ENCODE measurements at regions not wholly inside any gene's neighbourhood (a gene's known extent, or its start where the extent isn't known, plus 50 kb on each side); places are given as distances from the start of the nearest gene placed in this dataset.

DNA sequence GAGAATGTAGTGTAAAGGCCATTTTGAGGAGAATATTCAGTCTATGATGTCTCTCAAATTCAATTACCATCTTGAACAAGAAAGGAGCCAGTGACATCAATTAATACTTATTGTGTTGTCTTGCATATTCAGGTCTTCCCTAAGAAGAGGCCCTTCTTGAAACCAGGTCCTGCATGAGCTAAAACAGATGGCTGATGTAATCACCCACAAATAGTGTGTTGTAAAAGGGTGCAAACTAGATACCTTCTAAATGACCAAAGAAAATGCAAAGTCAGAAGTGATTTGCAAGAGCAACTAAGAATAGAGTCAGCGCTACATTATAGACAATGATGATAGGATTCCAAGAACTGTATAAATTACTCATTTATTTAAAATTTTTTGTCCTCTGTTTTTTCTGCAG, 97.0 kb downstream of the BTBD3 start:
- Histone ChIP-seq H2AFZ (ENCODE audit: control insufficient read depth, low read length) (no peak overlapping the region), H4K20me1 (ENCODE audit: control insufficient read depth, extremely low read depth, insufficient read depth, low read length) (no peaks in the 10 kb centered on the region), H3K36me3 (ENCODE audit: control insufficient read depth in 2 of 2, extremely low read depth in 1 of 2, insufficient read depth in 2 of 2, low read length in 2 of 2) (no peaks in the 10 kb centered on the region), H3K9me3 (ENCODE audit: control insufficient read depth, low read depth, low read length) (no peaks in the 10 kb centered on the region), H3K4me1 (ENCODE audit: control insufficient read depth, extremely low read depth, insufficient read depth, low read length) (no peaks in the 10 kb centered on the region), H3K9me1 (ENCODE audit: control insufficient read depth, extremely low read depth, insufficient read depth, low read length) (no peaks in the 10 kb centered on the region), H3K27ac (ENCODE audit: control insufficient read depth, insufficient read depth, low read length) (no peak overlapping the region), H3K27me3 (ENCODE audit: control insufficient read depth, extremely low read depth, insufficient read depth, low read length) (no peaks in the 10 kb centered on the region), H3K4me2 (ENCODE audit: control insufficient read depth, extremely low read depth, insufficient read depth, low read depth, low read length) (no peak overlapping the region), H3K79me2 (ENCODE audit: control insufficient read depth, insufficient read depth, low read length) (no peaks in the 10 kb centered on the region), H3K4me3 (ENCODE audit: control insufficient read depth in 2 of 3, extremely low read depth in 1 of 3, insufficient read depth in 2 of 3, low read depth in 1 of 3, low read length in 3 of 3) (no peak overlapping the region), H3K9ac (ENCODE audit: control insufficient read depth, extremely low read depth, insufficient read depth, low read length) (no peak overlapping the region)
- DNase-seq (ENCODE audit: low read depth, low spot score) (no peak), FAIRE-seq (no peak)
- TF ChIP-seq EZH2 (IDR thresholded peaks at IDR 0.05; ENCODE audit: low read length) = no peak
- dilution Hi-C loops (cut with MboI; ENCODE audit: extremely low pct_ligation_motif_present, low sequenced_read_pairs) = no loop called here

DNA sequence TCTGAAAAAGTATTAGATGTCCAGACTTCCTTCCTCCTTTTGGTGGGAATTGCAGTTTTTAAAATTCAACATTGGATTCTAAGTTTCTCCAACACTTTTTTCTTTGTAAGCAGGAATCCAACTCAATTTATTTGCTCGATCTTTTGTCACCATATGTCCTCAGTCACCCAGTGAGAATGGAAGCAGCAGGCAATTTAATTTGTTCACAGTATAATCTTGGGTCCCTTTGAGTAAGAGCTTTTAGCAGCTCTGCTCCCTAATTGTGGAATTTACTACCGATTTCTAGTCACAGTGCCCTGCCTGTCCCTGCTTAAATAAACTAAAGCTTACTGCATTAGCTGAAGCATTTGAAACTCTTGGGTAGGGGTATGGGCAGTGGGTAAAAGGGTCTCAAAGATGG, 98.6 kb downstream of the BTBD3 start:
- H3K4me2 ChIP-seq (ENCODE audit: control insufficient read depth, extremely low read depth, insufficient read depth, low read depth, low read length) = no peak overlapping the region
- TF ChIP-seq, protein P1, sequence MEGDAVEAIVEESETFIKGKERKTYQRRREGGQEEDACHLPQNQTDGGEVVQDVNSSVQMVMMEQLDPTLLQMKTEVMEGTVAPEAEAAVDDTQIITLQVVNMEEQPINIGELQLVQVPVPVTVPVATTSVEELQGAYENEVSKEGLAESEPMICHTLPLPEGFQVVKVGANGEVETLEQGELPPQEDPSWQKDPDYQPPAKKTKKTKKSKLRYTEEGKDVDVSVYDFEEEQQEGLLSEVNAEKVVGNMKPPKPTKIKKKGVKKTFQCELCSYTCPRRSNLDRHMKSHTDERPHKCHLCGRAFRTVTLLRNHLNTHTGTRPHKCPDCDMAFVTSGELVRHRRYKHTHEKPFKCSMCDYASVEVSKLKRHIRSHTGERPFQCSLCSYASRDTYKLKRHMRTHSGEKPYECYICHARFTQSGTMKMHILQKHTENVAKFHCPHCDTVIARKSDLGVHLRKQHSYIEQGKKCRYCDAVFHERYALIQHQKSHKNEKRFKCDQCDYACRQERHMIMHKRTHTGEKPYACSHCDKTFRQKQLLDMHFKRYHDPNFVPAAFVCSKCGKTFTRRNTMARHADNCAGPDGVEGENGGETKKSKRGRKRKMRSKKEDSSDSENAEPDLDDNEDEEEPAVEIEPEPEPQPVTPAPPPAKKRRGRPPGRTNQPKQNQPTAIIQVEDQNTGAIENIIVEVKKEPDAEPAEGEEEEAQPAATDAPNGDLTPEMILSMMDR (optimal IDR thresholded peaks at IDR 0.05 in 1 of 3, IDR thresholded peaks at IDR 0.05 in 1 of 3, conservative IDR thresholded peaks at IDR 0.05 in 1 of 3; ENCODE audit: extremely low read depth in 1 of 3, insufficient read depth in 2 of 3, low read length in 3 of 3) = no peak
- TF ChIP-seq EZH2 (IDR thresholded peaks at IDR 0.05; ENCODE audit: low read length) = no peak
- no peak overlapping the region for H3K9ac ChIP-seq (ENCODE audit: control insufficient read depth, extremely low read depth, insufficient read depth, low read length)
- no peaks in the 10 kb centered on the region for H3K36me3 ChIP-seq (ENCODE audit: control insufficient read depth in 2 of 2, extremely low read depth in 1 of 2, insufficient read depth in 2 of 2, low read length in 2 of 2)
- H4K20me1 ChIP-seq (ENCODE audit: control insufficient read depth, extremely low read depth, insufficient read depth, low read length) = no peaks in the 10 kb centered on the region
- no peaks in the 10 kb centered on the region for H3K9me3 ChIP-seq (ENCODE audit: control insufficient read depth, low read depth, low read length)
- H3K9me1 ChIP-seq (ENCODE audit: control insufficient read depth, extremely low read depth, insufficient read depth, low read length) = no peaks in the 10 kb centered on the region
- no peaks in the 10 kb centered on the region for H3K4me1 ChIP-seq (ENCODE audit: control insufficient read depth, extremely low read depth, insufficient read depth, low read length)
- H3K4me3 ChIP-seq (ENCODE audit: control insufficient read depth in 2 of 3, extremely low read depth in 1 of 3, insufficient read depth in 2 of 3, low read depth in 1 of 3, low read length in 3 of 3) = no peak overlapping the region
- H3K27ac ChIP-seq (ENCODE audit: control insufficient read depth, insufficient read depth, low read length) = no peak overlapping the region
- DNase-seq (ENCODE audit: low read depth, low spot score) (no peak), FAIRE-seq (no peak)
- no peak overlapping the region for H2AFZ ChIP-seq (ENCODE audit: control insufficient read depth, low read length)
- no peaks in the 10 kb centered on the region for H3K79me2 ChIP-seq (ENCODE audit: control insufficient read depth, insufficient read depth, low read length)
- no peaks in the 10 kb centered on the region for H3K27me3 ChIP-seq (ENCODE audit: control insufficient read depth, extremely low read depth, insufficient read depth, low read length)
- dilution Hi-C loops (cut with MboI; ENCODE audit: extremely low pct_ligation_motif_present, low sequenced_read_pairs) = no loop called here

DNA sequence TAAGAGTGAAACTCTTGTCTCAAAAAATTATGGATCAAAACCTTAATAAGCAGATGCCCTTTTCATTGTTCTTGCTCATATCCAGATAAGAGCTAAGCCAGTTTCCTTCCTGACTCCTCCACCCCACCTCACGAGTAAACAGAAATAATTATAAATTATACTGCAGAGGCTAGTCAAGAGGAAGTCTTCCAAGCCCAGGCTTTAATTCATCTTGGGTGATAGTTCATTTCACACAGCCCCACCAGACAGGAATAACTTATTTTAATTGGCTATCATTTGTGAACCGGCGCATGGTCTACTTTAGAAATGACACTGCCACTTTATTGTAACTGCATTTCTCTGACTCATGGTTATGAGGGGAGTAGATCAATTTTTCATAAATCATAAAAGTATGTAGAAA, 102.0 kb downstream of the BTBD3 start:
- no peak for DNase-seq (ENCODE audit: low read depth, low spot score)
- no peak overlapping the region for H3K4me2 ChIP-seq (ENCODE audit: control insufficient read depth, extremely low read depth, insufficient read depth, low read depth, low read length)
- no peak for TF ChIP-seq EZH2 (IDR thresholded peaks at IDR 0.05; ENCODE audit: low read length)
- TF ChIP-seq, protein P1 (optimal IDR thresholded peaks at IDR 0.05 in 1 of 3, IDR thresholded peaks at IDR 0.05 in 1 of 3, conservative IDR thresholded peaks at IDR 0.05 in 1 of 3; ENCODE audit: extremely low read depth in 1 of 3, insufficient read depth in 2 of 3, low read length in 3 of 3) = no peak
- H2AFZ ChIP-seq (ENCODE audit: control insufficient read depth, low read length) = no peak overlapping the region
- no peak overlapping the region for H3K4me3 ChIP-seq (ENCODE audit: control insufficient read depth in 2 of 3, extremely low read depth in 1 of 3, insufficient read depth in 2 of 3, low read depth in 1 of 3, low read length in 3 of 3)
- H4K20me1 ChIP-seq (ENCODE audit: control insufficient read depth, extremely low read depth, insufficient read depth, low read length) = no peaks in the 10 kb centered on the region
- no peaks in the 10 kb centered on the region for H3K9me1 ChIP-seq (ENCODE audit: control insufficient read depth, extremely low read depth, insufficient read depth, low read length)
- no peaks in the 10 kb centered on the region for H3K9me3 ChIP-seq (ENCODE audit: control insufficient read depth, low read depth, low read length)
- no peak overlapping the region for H3K27ac ChIP-seq (ENCODE audit: control insufficient read depth, insufficient read depth, low read length)
- dilution Hi-C loops (cut with MboI; ENCODE audit: extremely low pct_ligation_motif_present, low sequenced_read_pairs) = no loop called here
- H3K27me3 ChIP-seq (ENCODE audit: control insufficient read depth, extremely low read depth, insufficient read depth, low read length) = no peaks in the 10 kb centered on the region
- H3K4me1 ChIP-seq (ENCODE audit: control insufficient read depth, extremely low read depth, insufficient read depth, low read length) = no peaks in the 10 kb centered on the region
- no peak overlapping the region for H3K9ac ChIP-seq (ENCODE audit: control insufficient read depth, extremely low read depth, insufficient read depth, low read length)
- H3K36me3 ChIP-seq (ENCODE audit: control insufficient read depth in 2 of 2, extremely low read depth in 1 of 2, insufficient read depth in 2 of 2, low read length in 2 of 2) = no peaks in the 10 kb centered on the region
- H3K79me2 ChIP-seq (ENCODE audit: control insufficient read depth, insufficient read depth, low read length) = no peaks in the 10 kb centered on the region
- no peak for FAIRE-seq
